HG03469 (cell line): ENCODE measurements at regions not wholly inside any gene's neighbourhood (a gene's known extent, or its start where the extent isn't known, plus 50 kb on each side); places are given as distances from the start of the nearest gene placed in this dataset.

Experiments used
- ATAC-seq: cut with Tn5 transposase; IDR thresholded peaks from one replicate; pipeline ENCODE4 v1.9.1; 2021; ENCODE audit warnings: mild to moderate bottlenecking, moderate library complexity, moderate number of reproducible peaks; ENCODE audit not compliant: unreplicated experiment

DNA sequence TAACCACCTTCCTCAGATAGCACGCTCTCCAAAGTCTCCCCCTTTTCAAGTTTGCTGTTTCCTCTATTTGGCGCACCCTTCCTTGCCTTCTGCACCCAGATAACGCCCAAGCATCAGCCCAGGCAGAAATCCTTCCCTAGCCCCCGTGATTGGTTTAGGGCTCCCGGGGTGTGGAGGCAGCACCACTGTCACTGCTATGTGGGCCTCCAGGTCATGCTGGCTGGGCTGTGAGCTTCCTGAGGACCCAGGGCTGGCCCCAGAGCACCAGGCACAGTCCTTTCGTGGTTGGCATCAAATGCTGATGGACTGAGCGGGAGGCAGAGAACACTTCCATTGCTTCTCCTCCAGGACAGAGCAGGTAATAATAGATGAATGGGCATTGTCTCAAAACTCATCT, 311.4 kb downstream of the BCL11B start:
- ATAC-seq = no peak

- no peak for ATAC-seq
These were observed 310.8 kb downstream of the BCL11B start for GRCh38 chr14:98961191-98961590.

DNA sequence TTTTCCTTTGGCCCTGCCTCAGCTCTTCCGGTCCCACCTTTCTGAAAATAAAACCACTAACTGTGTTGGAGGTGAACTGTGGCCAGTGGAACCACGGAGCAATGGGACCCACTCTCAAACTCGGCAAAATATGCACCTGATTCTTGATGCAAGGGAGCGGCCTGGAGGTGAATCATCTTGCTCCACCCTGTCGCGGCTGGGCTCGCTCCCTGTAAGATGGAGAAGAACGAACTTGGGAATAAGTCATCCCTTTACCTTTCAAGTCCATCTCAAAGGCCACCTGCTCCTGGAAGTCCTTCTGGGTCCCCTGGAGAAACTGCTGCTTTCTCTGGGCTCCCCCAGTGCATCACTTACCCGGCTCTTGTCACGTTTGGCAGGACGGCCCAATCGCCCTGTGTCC, 309.9 kb downstream of the BCL11B start:
- ATAC-seq = no peak

DNA sequence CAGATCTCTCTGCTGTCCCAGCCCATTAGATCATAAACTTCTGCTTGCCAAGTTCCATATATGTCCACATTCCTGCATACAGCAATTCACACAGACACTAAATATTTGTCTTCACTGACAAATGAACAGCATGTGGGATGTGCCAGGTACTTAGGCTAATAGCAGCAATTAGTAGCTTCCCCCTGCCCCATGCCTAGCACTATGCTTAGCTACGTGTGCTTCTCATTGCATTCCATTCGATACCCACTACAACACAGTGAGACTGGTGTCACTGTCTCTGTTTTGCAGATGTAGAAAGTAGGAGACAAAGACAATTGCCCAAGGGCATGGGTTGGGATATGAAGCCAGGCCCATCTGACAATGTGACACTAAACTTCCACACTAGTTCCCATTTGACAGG, 308.4 kb downstream of the BCL11B start:
- ATAC-seq = no peak

DNA sequence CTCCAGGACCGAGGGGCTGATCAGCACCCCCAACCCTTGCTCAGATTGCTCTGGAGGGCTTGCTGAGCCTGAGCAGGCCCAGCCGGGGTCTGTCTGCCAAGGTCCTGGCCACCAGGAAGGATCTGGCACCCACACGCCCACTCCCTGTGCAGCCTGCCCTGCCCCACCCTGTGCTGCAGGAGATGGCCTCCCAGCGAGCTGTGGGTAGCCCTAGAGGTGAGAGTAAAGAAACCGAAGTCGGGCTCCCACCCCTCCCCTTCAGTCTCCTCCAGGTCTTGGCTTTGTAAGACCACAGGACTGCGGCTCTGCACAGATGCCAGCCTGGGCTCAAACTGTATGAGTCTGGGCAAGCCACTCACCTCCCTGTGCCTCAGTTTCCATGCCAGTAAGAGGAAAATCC, 307.8 kb downstream of the BCL11B start:
- ATAC-seq = no peak

DNA sequence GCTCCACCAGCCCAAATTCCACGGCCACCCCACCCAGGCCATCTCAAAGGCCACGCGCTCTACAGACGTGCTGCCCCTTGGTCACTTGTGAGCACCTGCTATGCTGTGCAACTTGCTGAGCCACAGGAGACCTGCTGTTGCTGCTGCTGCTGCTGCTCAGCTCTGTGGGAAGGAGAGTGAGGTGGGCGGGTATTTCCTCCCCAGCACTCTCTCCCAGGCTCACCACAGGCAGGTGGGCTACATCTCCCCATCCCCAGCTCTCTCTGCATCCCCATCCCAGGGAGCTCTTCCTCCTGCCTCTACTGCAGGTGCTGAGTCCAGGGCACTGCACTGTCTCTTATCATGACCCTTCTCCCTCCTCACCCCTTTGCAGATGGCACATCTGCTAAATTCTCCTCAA, 306.9 kb downstream of the BCL11B start:
- ATAC-seq = no peak

- ATAC-seq = no peak
These were observed 306.0 kb downstream of the BCL11B start for GRCh38 chr14:98966016-98966415.

DNA sequence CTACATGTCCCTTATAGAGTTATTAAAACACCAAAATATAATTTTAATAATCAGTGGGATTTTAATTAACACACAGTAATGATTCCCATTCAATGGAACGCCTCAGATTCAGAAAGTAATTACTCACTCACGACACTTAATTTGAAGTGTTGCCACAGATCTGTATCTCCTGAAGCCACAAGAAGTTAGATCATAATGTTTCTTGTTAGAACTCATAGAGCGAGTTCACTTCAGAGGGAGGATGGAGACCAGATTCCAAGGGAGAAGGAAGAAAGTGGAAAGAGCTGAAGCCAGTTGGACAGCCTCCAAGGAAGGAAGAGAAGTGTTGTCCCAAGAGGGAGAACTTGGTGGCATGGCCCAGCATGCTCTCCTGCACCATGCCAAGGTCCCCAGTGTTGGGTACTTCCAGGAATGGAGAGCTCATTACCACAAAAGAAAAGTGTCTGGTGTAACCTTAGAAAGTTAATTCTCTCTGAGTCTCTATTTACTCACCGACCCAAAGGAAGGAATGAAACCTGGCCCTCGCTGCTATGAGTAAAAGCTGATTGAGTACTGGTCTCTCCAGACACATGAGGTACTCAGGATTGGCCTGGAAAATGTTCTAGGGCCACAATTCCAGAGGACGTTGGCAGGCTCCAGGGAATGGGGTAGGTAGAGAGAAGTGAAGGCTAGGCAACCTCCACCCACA, 305.4 kb downstream of the BCL11B start:
- no peak for ATAC-seq

- no peak for ATAC-seq
These were observed 297.9 kb downstream of the BCL11B start for GRCh38 chr14:98974113-98974512.

DNA sequence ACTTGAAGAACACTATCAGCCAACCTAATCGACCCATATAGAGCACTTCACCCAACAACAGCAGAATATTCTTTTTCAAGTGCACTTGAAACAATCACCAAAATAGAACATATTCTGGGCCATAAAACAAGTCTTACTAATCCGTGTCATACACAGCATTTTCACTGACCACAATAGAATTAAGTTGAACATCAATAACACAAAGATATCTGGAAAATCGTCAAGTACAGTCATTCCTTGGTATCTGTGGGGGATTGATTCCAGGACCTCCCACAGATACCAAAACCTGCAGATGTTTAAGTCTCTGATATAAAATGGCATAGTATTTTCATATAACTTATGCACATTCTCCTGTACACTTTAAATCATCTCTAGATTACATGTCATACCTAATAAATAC, 295.7 kb downstream of the BCL11B start:
- ATAC-seq = no peak

DNA sequence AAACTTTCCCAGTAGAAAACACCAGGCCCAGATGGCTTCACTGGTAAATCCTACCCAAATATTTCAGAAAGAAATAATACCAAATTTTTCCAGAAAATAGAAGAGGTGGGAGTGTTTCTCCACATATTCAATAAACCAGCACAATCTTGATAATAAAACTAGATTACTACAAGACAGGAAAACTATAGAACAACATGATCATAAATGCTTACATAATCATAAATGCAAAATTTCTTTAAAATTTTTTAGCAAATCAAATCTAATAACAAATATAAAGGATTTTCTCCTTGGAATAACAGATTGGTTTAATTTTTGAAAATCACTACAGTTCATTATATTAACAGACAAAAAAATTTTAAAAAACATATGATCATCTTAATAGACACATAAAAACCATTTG, 294.5 kb downstream of the BCL11B start:
- no peak for ATAC-seq

DNA sequence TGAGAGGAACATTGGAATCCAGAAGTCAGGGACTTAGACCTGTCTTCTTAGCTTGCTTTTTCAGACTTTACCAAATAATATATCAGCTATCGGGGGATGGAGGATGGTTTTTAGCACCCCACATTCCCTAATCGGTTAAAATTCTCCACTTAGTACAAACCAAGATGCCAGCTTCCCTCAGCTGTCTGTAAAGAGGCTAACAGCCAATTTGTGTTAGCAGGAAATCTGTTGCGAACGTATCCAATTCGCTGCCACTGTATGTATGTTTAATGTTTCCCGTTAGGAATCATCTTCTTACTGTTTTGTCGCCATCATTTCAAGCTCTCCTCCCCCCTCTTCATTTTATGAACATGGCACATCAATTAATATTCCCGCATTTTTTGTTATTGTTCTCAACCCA, 289.0 kb downstream of the BCL11B start:
- no peak for ATAC-seq

DNA sequence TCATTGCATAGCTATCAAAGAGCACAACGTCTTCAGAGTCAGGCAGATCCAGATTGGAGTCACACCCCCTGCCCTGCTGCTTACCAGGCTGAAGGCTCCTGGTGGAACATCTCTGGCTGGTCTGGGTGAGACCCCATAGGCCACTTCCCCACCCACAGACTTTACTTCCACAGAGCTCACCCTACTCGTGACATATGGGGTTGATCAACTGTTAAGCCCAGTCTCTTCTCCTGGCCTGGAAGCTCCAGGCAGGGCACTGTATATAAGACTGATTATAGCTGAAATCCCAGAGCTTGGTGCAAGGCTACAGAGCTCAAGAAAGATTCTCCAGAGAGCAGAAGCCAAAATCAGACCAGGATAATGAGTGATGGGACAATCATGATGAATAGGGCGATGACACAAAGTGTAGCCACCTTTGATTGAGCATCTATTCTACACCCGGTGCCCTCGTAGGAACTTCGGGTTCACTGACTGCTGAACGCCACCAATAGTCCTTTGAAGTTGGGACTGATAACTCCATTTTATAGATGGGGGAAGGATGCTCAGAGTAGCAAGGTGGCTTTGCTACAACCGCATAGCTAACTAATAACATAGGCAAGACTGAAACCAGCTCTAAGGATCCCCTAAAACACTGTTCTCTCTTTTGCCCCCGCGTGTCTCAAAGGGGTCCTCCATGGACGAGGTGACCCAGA, 287.8 kb downstream of the BCL11B start:
- ATAC-seq = no peak

GRCh38 chr14:98984719-98985041, 287.3 kb downstream of the BCL11B start:
- ATAC-seq = no peak

GRCh38 chr14:98993818-98994217, 278.2 kb downstream of the BCL11B start:
- ATAC-seq = no peak

DNA sequence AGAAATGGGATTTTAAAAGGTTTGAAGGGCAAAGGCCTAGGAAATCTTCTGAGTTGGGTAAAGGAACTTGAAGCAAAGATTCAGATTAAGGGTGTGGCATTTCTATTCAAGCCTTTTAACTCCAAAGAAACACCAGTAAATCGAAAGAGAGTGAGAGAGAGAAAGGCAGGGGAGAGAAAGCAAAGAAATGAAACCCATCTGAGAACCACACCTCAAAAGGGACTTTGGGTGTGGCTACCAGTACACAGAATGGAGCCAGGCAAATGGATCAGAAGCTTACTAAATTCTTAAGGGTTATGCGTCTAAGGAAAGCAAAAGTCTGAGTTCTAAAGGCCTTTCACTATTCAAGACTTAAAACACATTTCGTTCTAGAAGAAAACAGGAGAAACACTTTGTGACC, 277.4 kb downstream of the BCL11B start:
- ATAC-seq = no peak

DNA sequence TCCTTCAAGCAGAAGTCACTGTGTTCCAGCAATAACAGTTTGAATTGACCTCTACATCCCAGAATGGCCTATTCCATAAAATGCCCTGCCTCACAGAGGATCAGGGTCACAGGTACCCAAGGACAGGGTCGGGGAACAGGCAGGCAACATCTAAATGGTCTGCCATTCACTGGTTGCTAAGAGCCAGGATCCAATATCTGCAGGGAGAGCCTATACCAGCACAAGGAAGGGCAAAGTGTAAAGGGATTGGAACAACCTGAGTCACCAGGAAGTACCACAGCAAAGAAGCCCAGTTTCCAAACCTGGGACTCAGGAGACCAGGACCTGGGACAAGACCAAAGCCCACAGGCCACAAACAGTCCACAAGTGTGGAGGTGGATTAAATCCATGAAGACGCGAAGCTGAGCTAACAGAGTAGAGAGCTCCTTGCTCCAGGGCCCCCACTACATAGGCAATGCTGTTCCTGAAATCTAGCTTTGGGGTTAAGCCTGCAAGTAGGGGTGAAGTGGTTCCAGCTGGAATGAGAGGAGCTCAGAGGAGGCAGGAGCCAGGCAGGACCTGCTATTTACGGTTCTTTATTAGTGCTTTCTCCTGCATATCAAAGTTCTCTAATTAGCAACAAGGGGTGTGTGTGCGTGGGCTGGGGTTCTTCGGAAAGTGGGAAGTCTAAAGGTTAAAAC, 274.3 kb downstream of the BCL11B start:
- ATAC-seq = no peak

- ATAC-seq = no peak
These were observed 272.7 kb downstream of the BCL11B start for GRCh38 chr14:98999345-98999744.

DNA sequence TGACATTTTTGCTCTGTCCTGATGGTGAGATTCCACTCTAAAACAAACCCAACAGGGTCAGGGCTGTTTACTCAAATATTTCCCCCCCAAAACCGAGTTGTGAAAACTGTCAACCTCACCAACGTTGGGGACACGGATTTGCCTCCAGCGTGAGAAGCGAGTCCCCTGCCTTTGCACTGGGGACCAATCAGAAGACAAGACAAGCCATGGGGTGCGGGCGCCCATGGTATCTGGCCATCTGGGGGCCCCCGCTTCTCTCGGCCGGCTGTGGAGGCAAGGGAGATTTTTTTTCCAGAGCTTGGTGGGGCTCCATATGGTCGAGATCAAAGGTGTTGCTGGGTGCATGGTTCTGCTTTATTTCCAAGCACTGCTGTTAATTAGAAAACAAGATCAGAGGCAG, 272.1 kb downstream of the BCL11B start:
- no peak for ATAC-seq

DNA sequence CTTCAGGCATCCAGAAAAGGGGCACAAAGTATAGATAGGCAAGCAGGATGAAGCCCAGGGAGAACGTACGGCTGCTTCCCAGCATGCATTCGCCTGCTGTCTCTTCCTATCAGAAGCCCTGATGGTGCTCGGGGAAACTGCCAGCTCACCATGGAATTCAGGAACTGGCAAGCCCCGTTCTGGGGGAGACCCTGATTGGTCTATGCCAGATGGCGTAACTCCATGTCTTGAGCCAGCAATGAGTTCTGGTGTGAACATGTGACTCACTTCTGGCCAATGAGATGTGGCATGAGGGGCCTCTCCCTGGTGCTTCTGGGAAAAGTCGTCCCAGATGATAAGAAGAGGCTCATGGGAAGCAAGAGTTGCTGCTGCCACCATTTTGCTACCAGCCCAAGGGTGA, 270.8 kb downstream of the BCL11B start:
- ATAC-seq = no peak

GRCh38 chr14:99003646-99004045, 268.4 kb downstream of the BCL11B start:
- no peak for ATAC-seq

DNA sequence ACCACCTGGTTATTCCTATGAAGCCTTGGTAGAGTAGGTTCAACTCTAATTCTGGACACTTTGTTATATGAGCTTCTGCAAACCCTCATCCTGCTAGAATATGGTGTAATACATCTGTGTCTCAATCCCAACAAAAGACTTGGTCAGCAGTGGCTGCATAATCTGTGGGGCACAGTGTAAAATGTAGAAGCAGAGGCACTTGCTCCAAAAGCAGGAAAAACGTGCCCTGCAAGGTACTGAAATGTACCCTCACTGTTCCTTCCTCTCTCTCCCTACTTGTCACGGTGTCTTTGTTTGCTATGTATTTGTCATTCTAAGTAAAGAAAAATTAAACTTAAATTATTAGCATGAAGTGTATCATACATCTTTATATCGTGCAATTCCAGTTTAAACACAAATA, 267.9 kb downstream of the BCL11B start:
- no peak for ATAC-seq
